HG02938 (cell line): ENCODE measurements at regions not wholly inside any gene's neighbourhood (a gene's known extent, or its start where the extent isn't known, plus 50 kb on each side); places are given as distances from the start of the nearest gene placed in this dataset.

Experiments used
- ATAC-seq: cut with Tn5 transposase; IDR thresholded peaks from one replicate; pipeline ENCODE4 v1.9.1; 2021; ENCODE audit warnings: mild to moderate bottlenecking, moderate library complexity; ENCODE audit not compliant: unreplicated experiment

DNA sequence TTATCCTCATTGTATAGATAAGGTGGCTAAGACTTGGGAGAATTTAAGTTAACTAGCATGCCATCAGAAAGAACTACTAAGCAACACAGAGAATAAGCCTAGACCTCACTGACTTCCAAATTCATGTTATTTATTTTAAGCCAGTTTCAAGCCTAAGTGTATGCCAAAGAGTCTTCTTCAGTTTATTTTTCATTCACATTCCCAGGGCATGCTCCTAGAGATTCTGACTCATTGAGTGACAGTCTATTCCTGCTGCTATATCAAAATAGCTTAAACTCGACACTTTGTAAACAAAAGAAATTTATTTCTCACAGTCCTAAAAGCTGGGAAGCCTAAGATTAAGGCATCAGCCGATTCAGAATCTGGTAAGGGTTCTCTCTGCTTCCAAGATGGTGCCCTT, 467.1 kb downstream of the MBD2 start:
- no peak for ATAC-seq

DNA sequence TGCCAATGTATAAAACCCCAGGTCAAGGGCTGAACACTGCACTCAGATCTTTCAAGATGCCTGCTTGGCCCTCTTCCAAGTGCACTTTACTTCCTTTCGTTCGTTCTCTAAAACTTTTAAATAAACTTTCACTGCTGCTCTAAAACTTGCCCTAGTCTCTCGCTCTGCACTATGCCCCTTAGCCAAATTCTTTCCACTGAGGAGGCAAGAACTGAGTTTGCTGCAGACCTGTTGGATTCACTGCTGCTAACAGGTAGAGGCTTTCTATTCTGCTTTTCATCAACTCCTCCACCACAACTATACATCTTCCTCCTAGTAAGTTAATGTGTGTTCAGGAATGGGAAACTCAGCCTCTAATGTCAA, 467.9 kb downstream of the MBD2 start:
- no peak for ATAC-seq

DNA sequence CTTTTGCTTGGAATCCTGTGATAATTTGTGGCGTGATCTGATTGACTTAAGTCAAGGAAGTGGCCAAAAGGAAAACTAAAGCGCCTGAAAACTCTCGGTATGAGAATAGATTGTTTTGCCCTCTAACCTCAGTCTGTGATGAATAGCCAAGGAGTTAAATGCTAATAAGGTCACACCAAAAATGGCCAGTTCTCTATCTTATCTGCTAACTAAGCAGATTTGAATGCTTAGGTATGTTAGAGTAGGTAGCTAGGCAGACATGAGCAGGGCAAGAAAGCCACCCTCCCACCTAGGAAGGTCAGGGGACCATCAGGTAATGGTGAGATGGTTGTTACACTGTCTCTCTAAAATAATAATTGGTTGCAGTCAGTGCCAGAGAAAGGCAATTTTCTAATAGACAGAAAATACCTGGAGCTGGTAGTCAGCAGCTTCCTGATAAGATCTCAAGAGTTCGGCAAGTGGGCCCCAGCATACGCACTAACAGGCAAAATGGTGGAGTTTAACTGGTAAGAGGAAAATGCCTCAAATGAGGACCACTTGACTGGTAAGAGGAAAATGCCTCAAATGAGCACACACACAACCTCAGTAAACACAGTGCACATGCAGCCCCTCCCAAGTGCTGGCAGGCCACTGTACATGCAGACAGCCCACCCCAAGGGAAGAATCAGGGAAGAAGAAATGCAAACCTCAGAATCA, 468.4 kb downstream of the MBD2 start:
- ATAC-seq, result no peak

DNA sequence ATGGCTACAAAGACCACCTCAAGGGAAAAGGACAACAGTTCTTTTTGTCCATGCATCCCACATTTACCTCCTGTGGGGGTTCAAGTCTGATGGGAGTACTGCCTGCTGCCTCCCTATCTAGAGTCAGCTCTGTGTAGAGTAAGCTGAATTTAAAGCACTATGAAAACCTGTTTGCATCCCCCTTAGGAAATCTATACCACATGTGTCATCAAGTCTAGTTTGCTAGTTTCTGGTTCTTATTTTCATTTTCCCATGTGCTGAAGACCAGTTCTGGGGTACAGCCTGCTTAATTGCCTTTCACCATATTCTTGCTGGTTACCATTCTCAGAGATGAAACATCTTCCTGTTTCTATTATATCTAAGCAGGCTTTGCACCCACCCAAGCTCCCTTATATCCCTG, 470.3 kb downstream of the MBD2 start:
- ATAC-seq, result no peak

DNA sequence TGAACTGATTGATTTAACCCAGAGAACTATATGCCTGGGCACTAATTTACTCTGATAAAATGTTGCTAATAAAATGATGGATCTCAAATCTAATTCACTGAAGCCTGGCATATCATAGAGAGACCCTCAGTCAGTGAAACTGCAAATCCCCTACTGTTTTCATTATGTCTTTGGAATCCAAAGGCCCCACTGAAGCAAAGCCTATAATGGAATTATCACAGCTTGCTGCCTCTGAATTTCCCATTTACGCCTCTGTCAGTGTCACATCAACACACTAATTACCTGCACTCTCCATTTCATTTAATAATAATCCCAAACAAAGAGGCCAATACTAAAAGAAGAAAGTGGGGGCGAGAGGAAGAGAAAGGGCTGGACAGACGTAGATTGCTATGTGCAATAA, 470.9 kb downstream of the MBD2 start:
- ATAC-seq, result no peak

DNA sequence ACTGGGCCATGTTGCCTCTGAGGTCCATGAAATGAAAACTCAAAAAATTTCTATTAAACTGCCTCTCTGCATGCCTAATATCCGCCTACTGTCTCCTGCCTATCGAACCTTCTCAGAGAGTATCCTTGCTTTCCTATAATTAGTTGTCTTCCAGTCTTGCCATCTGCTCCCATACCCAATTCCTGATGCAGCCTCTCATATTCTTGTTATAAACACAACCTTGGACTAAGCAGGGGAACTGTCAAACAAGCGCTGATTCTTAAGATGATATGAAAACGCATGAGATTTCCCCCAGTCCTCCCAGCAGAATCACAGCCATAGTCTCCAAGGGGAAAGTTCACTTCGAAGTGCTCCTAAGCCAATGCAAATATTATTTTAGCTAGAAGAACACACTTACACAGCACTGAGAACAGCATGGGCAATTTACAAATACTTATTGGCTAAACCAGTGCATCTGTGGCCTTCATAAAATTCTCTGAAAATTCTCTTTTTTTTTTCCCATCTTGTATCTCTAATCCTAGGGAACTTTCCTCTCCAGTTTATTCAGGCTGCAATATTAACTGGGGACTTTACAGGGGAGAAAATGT, 471.6 kb downstream of the MBD2 start:
- ATAC-seq, result no peak

DNA sequence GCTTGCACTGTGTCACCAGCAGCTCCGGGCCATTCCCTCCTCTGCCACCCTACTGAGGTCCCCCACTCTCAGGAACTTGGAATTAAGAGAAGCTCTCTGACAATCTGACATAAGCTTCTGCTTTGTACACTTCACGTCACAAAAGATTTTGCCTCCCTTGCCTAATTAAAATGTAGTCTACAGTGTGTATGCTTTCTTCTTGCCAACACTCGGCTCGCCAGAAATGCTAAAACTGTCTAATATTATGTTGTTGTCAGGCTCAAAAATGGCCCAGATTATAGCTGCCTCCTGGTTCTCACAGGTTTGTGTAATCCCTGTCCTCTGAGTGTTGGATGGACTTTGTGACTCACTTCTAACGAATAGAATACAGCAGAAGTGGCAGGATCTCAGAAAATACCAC, 474.7 kb downstream of the MBD2 start:
- ATAC-seq, result no peak

DNA sequence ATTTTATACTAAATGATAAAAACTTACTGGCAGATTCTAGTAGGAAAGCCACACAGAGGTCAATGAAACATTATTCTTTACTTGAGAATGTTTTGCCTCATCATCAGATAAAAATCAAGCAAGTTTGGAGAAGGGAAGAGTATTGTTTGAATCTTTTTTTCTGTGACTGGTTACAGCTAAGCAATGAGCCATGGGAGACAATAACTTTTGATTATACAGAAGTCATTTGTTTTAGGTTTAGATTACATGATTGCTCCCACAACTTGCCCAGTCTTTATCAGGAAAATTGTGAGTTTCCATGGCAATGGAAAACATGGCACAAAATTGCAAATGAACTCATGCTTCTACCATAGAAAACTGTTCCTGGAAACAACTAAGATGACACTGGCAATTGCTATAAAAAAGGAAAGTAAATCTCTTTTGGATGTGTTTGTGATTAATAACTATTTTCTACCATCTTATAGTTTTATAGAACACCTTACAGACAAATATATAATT, 476.8 kb downstream of the MBD2 start:
- ATAC-seq, result no peak

DNA sequence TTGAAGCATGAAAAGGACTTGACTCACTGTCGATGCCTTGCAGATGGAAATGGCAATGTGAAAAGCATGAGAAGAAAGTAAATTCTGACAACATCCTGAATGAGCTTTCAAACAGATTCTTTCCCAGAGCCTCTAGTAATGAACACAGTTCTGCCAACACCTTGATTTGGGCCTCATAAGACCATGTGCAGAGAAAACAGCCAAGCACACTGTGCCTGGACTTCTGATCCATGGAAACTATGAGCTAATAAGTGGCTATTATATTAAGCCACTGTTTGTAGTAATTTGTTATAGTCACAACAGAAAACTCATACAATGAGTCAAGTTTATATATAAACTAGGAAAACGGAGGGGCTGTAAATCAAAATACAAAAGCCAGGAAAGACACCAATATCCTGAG, 477.3 kb downstream of the MBD2 start:
- ATAC-seq, result no peak

DNA sequence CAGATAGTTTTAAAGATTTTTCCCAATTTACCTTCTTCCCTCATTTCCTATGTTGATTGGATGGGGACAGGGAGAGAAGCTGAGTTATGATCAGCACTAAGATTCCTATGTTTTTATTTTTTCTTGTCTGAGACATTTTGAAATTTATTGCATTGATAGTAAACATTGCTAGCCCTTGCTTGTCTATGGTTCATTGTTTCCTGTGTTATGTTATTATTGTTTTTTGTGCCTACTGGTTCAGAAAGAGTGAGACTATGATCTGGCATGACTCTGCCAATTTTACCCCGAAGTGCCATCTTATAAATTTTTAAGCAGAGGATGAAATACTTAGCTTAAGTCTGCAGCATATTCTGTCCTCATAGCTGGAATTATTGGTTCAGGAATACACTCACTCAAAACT, 478.5 kb downstream of the MBD2 start:
- no peak for ATAC-seq

DNA sequence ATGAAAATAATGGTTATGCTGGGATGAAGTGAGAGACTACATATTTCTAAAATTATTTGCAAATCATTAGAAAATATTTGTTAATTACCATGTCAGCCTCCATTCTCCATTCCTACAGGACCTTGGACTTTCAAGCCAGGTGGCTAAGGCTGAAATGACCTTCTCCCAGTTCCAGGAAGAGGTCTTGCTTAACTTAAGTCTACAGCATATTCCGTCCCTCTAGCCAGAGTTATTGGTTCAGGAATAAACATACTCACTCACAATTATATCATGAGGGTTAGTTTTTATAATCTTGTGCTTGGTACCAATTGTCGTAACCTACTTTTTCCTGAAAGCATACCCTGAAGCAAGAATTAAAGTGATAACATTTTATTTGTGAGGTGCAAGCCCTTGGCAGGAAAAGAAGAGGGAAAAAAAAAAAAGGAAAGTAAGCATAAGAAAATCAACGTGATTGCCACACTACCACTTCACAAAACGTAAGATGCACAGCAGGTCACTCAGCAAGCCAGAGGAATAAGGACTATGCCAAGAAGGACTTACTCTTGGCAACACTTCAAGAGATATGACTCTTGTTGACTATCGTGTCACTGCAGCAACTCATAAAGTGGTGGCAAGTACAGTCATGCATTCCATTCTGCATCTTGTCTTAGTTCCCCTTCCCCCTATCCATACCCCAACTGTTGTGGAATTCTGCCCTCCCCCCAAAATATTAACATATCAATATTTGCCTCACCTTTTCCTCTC, 479.1 kb downstream of the MBD2 start:
- no peak for ATAC-seq

DNA sequence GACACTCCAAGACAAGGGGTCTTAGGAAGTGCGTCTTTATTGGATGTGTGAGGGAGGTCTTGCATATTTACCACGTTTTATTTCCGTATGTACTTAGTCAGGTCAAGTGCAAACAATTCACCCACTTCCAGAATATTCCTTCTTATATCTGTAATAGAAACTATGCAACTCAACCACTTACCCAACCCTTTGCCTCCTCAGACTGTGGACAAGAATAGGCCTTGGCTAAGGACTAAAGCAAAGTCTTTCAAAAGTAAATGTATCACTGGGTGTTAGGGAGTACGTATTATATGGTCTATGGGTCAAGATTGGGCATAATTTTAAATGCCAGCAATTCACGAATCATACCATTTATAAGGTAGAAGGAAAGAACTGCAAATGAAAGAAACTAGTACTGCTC, 484.8 kb downstream of the MBD2 start:
- ATAC-seq, result no peak

DNA sequence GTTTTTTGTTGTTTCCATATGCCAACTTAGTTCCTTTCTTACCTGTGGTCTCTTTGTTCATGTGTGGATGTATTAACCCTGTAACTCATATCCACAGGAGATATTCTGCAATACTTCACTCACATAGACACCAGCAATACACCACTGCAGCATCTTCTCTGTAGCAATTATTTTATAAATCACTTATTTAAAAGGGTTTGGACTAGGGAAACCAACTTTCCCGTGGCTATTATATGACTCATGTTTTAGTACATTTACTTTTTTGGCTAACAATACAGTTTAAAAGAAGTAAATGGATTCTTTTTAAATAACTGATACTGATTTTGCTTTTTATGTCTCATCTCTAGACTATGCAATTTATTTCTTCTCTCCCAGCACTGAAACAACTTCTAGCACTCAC, 488.9 kb downstream of the MBD2 start:
- ATAC-seq, result no peak

DNA sequence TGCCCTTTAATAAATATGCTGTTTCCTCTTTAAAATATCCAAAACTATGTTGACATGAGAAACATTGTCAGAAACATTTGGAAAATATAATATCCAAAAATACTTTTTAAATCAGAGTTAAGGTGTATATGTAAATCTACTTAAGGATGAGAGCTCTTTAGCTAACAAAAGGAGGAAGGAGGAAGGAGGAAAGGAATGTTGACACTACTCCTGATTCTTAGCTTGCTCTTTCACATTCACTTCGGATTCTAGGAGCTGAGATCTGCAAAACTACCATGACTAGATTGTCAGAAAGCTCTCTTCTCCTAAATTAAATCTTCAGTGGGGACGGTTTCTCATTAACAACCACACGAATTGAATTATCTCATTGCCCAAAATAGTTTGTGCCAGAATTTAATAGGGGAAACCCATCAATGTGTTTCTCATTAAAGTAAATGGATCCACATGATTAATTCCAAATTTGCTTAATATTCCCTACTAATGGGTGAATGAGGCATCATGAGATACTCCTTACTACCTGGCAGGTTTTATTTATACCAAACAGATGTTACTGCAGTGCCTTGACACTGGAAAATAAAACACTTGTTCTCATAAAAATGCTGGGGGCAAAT, 509.1 kb downstream of the MBD2 start:
- no peak for ATAC-seq

DNA sequence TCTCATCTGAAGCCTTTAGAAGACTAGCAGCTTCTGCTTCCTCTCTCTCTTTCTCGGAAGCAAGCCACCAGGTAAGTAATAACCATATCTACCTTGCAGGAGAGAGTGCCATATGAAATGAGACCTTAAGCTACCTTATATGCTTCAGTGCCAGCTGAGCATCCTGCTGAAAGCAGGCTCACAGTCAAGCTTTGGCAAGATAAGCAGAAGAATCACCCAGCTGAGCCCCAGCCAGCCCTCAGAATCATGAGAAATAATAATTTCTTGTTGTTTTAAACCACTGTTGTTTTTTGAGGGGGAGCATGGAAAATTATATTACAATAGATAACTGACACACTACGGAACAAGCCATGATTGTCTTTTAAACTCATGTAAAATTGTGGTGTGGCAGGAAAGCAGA, 514.4 kb downstream of the MBD2 start:
- no peak for ATAC-seq

DNA sequence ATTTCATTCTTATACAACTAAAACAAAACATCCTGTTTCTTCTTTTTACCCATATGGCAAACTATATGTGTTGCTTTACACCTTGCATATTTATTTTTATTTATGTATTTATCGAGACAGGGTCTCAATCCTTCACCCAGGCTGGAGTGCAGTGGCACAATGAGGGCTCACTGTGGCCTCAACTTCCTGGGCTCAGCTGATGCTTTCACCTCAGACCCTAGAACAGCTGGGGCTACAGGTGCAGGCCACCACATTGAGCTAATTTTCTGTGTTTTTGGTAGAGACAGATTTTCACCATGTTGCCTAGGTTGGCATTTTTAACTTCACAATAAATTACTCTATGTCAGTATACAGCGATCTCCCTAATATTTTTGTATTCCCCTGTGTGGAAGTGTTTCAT, 522.0 kb downstream of the MBD2 start:
- no peak for ATAC-seq

DNA sequence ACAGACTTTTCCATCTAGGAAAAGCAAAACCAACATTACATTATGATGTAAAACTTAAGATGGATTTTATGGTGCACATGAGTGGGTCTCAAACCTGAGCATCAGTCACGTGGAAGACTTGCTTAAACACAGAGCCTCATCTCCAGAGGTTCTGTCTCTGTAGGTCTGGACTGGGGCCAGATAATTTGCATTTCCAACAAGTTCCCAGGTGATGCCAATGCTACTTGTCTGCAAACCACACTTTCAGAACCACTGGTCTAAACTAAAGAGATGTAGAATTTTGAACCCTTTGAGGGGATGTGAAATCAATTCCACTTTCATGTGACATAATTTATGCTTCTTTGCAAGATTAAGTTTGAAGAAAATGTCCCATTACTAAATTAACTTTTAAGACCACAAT, 522.8 kb downstream of the MBD2 start:
- ATAC-seq, result no peak

DNA sequence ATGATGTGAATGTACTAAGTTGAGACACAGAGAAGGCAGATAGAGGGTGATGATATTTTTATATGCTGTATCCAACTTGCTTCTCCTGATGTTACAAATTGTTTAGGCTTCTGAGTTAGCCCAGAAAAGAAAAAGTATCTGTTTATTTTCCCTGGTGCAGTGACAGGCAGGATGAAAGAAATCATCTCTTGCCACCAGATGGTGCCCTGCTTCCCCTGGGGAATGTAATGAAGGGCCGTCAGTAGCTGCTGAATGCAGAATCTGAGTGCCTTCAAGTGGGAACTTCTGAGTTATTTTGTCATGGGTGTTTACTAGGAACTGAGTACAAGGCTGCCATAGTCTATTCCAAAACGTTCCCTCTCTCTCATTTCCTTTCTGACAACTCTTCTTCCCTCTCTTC, 525.6 kb downstream of the MBD2 start:
- ATAC-seq, result no peak

DNA sequence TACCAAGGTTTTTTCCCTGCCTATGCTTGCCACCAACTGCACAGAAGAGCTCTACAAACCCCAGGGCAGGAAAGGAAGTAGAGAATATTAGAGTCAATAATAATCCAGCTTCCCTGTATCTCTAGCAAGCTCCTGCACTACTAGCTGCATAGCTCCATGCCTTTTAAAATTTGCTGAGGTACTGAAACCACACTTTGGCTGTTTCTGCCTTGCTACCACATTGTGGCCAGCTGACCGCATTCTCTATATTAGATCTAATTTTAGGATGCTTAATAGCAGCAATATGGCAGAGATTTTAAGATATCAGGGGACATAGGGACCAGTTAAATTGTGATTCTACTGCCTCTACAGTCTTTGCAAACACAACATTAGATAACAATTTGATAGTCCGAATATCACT, 534.6 kb downstream of the MBD2 start:
- no peak for ATAC-seq

DNA sequence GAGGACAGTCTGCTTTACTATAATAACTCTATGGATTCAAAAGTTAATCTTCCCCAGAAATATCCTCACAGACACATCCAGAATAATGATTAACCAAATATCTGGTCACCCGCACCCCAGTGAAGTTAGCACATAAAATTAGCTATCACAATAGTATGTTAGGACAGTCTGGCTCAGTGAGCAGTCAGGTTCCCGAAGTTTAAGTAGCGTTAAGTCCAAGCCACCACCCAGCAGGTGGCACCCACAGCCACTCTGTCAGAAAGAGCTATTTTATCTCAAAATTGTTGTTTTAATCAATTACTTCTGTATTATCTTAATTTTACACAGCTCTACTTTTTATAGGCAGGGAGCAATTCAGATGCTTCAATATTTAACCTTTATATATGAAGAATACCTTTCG, 537.5 kb downstream of the MBD2 start:
- no peak for ATAC-seq

DNA sequence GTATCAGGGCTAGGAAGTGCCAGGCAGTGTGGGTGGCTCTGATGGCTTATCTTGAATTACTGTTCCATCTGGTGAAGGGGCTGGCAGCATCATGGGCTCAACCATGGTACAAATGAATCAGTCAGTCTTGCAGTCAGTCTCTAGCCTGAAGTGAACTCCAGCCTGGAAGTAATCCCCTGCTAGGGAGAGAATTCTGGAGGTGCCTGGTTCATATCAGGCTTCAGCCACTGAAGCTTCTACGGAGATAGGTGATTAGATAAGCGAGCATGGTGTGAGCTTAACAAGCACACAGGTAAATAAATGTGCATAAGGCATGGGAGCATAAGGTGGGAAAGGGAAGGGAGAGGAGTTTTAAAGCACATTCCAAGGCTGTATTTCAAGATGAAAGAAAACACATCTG, 541.7 kb downstream of the MBD2 start:
- no peak for ATAC-seq

DNA sequence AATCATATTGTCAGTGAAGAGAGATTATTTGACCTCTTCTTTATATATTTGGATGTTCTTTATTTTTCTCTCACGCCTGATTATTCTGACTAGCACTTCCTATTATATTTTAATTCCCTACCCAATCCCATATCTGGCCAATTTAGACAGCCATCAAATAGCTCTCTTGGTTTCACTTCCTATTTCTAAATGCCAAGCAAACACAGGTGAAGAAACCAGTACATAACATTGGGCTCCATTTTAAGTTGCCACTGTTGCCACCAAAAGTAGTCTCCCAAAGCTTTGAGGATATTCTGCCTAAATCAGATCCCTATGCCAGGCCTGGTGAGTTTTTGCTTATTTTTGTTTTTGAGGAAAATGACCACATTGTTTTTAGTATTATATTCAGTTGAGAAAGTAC, 547.0 kb downstream of the MBD2 start:
- no peak for ATAC-seq
